Inferior parietal cortex (tissue), 1 donor: ENCODE measurements at regions not wholly inside any gene's neighbourhood (a gene's known extent, or its start where the extent isn't known, plus 50 kb on each side); places are given as distances from the start of the nearest gene placed in this dataset.

Source experiments
- DNase-seq: peaks from one replicate; pipeline ENCODE4 v3.0.0-alpha.2; 2016; ENCODE audit errors: extremely low spot score

DNA sequence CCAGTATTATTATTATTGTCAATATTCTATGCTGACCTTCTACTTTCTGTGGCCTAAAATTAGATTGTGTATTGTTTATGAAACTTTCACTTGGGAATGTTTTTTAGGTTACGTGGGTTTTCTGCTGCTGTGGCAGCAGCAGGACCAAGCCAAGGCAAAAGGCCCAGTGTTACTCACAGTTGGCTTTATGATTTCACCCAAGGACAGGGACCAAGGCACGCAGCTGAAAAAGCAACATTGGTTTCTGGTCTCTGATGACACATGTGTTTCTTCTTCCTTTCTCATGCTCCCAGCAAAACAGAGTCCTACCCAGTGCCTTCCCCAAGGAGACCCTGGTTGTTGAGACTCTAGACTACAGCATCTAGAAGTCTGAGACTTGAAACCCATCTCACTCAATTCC is 413.7 kb downstream of the SETD4 start:
- DNase-seq, result no peak

DNA sequence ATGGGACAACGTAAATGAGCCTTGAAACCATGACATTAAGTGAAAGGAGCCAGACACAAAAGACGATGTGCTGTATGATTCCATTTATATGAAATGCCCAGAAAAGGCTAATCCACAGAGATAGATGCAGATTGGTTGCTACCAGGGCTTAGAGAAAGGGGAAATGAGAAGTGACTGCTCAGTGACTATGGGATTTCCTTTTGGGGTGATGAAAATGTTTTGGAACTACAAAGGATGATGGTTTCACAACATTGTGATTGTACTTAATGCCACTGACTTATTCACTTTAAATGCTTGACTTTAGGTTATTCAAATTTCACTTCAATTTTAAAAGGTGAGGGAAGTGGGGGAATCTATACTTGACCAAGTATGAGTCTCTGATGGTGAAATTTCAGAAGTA is 414.3 kb downstream of the SETD4 start:
- DNase-seq, result no peak

DNA sequence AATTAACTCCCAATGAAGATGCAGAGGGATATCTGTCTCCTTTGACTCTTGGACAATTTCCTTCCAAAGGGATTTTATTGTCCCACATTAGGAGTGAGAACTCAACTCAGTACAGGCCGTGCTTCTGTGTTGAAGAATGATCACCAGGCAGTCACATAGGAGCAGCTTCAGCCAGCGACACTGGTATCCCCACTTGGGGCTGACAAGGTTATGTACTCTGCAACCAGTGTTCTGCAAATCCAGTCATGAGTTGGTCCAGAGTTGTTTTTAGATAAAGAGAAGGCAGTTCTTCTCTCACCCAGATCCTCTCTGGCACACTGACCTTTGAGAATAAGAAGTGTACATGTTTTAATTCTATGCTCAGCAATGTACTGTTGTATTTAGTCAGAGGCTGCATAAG is 415.8 kb downstream of the SETD4 start:
- no peak for DNase-seq

DNA sequence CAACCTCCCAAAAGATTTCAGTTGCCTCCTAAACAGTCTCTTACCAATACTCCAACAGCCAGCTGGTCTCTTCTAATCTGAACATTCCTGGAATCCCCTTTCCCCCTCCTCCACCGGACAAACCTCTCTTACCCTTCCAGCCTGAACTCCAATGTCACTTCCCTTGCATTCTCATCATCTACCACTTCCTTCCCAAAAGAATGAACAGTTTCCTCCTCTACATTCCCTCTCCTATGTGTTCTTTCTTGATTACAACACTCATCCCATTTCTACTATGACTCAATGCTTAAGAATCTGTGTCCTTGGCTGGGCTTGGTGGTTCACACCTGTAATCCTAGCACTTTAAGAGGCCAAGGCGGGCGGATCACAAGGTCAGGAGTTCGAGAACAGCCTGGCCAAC is 417.1 kb downstream of the SETD4 start:
- no peak for DNase-seq

DNA sequence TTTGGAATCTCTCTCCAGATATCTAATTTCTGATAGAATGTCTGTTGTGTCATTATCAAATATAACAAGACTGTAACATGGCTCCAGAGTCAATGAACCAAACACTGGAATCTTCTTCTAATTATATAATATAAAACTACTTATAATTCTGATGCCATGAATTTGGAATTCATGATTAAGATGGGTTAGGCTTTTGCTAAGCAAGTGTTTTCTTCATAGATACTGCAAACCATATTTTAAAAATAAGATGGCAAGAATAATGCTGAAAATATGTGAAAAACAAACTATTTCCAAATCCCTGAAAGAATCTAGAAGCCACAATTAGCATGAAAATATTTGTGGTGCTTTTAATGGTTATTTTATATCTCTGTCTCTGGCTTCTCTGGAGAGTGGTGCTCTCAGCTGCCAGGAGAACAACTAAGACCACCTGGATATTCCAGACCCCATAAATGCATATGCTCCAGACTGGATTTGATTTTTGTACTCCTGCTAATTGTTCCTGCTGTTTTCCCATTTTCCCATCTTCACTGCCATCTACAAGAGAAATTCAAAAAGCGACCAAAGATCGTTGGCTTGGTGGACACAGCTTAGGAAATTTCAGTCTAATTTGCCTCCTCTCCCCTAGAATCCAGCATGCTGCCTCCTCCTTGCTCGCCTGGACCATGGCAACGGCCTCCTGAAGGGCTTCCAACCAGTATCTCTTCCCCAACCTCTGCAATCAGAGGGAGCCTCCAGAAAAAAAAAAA is 418.9 kb downstream of the SETD4 start:
- DNase-seq, result no peak

DNA sequence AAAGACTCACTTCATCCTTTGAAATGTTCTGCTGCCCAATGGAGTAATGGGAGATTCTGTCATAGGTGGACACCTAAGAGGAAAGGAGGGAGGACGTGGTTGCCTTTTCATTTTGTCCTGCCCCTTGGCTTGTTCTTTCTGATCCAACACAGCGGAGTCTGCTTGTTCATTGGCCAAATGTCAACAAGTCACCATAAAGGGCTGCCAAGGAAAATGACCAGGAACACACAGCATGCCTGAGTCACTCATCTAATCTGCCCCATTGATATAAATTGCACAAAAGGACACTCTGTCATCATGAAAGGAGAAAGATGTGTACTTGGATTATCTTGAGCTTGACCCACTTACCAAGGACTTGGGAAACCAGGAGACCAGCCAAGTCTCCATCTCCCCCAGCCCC is 422.9 kb downstream of the SETD4 start:
- DNase-seq, result no peak

DNA sequence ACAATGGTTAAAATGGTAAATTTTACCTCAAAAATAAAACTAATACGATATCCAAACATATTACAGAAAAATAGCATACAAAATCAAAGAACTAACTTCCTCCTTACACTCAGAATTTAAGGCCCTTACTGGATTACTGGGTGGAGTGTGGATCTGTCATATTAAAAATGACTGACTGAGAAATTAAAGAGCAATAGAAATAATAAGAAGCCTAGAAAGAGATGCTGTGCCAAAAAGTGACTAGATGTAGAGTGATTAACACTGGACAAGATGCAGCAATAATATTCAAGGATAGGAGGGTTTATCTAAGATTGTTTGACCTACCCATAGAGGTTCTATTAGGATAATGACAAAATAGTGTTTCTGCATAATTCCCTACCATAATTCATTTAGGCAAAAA is 424.3 kb downstream of the SETD4 start:
- DNase-seq, result no peak

DNA sequence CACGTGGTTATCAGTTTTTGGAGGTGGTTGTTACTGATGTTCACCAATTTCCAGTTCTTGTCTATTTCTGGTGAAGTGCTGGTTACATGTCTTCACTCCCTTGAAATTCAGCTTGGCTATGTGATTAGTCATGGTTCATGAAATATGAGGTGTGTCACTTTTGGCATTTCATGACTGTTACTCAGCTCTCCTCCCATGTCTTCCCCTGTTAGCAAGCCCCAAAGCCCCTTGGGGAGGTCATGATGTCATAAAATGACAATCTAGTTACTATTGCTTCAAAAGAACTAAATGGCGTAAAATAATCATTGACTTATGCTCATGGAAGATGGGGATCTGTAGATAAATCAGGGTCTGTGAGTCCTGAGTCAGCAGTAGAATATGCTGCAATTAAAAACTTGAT is 425.1 kb downstream of the SETD4 start:
- DNase-seq, result no peak

DNA sequence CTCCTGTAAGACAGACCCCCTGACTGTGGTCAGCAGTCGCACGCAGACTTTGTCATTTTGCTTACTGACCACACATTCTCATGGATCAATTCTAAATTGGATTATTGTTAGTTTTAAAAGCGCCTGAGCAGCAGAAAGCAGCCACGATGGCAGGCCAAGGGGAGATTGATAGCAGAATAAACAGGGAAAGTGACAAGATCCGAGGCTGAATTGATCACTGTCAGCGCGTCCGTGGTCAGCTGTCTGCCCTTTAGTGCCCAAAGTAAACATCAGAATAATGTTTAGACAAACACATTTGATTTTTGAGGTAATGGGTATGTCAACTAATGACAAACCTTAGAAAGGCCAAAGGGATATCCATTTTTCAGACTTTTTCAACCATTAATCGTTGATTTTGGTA is 426.8 kb downstream of the SETD4 start:
- DNase-seq, result no peak

DNA sequence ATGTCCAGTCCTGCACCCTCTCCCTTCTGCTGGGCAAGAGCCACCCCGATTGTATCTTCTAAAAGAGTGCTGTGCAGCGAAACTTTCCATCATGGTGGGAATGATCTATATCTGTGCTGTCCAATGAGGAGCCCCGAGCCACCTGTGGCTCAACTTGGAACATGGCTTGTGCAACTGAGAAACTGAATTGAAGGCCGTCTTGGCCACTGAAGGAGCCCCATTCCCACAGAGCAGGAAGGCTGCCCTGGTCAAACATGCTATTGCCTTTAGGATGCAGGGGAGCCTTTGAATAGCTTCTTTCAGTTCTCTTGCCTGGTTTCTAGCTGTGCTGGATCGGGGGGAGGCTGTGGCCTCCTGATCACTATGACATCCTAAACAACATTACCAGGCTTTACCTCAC is 427.6 kb downstream of the SETD4 start:
- DNase-seq, result no peak

DNA sequence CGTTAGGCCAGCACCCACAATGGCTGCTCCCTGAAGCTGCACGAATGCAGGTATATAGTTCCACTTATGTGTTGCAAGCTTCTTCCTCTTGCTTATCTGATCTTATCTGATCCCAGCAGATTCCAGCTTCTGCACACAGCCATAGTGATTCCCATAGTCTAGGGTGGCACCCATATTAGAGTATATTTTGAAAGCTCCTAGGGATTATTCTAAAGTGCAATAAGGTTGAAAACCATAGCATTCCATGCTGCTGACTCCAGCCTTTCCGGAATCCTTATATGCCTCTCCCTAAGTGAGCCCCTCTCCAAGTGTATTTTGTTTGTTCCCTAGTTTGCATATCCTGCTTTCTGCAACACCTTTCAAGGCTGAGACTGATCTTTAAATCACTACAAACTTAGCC is 432.0 kb downstream of the SETD4 start:
- no peak for DNase-seq

DNA sequence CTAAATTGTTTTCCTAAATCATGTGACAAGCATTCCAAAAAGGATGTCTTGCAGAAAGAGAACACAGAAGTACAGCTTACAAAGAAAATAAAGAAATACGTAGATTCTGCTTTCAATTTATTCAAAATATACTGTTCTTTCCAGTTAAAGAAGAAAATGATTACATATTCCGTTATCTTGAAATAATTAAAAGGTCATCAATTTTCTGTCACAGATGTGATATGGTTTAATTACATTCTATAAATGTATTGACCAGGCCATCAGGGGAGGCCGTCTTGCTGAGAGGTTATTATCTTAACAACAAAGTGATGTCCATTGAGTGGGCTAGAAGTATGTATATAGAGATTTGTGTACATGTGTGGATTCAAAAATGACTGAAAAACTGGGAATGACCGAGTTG is 432.9 kb downstream of the SETD4 start:
- no peak for DNase-seq

DNA sequence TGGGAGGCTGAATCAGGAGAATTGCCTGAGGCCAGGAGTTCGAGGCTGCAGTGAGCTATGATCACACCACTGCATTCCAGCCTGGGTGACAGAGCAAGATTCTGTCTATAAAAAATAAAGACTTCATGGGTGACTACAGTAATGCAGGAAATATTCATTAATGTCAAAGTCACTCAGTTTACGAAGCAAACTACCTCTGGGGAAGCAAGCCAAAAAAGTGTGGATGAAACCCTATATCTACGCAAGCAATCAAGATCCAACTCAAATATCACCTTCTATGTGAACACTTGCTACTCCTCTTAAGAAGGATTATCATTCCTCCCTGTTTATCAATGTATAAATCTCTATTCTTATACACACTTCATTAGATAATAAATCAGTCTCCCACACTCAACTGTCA is 434.8 kb downstream of the SETD4 start:
- no peak for DNase-seq

DNA sequence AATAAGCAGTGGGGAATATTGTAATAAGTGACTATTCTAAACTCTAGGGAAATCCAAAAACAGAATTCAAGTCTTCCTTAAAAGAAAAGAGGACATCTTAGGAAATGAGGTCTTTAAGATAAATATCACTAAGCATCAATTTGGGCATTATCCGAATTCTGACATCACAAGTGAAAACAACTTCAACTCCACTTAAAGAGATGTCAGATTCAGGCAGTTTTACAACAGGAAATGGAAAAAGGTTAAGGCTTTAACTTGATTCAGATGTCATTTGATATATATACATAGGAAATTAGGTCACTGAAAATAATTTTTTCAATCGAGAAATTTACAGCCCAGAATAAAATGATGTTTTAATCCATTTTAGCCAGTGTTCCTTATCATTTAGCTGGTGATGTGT is 435.4 kb downstream of the SETD4 start:
- DNase-seq, result no peak

DNA sequence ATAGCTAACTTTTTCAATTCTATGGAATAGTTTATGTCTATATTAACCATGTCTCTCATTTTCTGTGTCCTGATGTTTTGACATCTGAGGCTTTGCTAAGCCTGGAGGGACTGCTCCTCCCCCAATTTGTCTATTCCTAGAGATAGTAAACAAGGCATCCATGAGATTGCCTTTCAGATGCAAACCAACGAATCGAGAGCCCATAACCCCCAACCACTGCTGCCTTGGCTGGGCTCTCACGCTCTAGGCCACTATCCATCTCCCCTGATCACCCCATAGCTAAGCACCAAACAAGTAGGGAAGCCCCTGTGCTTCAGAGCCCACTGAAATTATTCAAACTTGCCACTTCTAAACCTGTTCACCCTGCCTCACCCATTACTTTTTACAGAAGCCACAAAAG is 437.7 kb downstream of the SETD4 start:
- no peak for DNase-seq

DNA sequence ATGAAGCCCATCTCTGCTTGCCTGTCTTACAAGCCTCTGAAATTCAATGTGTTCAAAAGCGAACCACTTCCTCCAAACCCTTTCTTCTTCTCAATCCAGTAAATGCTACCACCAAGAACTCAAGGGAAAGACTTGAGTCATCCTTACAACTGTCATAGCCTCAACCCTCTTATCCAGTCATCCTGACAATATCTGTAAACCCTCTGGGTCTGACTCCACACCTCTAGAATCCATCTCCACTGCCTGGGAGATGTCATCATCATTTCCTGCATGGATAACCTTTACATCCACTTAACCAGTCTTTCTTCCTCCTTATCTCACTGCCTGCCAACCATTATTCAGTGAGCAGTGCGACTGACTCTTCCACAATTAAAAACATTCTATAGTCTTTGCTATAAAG is 441.1 kb downstream of the SETD4 start:
- no peak for DNase-seq

DNA sequence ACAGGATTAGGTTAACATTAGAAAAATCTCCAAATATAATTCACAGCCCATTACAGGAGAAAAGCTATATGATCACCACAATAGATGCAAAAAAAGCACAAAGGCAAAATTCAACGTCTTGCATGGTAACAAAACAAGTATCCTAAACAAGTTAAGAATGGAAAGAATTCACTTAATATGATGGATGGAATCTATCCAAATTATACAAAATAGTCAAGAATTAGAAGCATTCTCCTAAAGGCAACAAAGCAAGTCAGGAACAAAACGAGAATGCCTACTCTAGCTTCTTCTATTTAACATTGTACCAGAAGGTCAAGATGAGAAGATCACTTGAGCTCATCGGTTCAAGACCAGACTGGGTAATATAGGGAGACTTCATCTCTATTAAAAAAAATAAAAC is 442.8 kb downstream of the SETD4 start:
- no peak for DNase-seq

DNA sequence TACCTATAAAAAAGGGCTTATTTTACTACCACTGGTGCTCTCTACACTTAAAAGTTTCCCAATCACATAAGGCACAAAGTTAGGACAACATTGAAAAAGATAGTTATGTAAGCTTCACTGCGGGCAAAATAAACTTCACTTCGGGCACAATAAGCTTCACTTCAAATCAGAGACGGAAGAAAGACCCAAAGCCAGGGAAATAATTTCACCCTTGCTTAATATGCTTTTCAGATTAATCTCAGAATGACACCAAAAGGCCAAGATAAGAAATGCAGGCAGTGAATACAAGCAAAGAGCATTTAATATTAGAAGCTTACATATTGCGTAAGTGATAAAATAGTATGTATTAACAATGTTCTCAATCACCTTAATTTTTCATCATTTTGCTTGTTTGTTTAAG is 444.2 kb downstream of the SETD4 start:
- DNase-seq, result peak; percentile 29

DNA sequence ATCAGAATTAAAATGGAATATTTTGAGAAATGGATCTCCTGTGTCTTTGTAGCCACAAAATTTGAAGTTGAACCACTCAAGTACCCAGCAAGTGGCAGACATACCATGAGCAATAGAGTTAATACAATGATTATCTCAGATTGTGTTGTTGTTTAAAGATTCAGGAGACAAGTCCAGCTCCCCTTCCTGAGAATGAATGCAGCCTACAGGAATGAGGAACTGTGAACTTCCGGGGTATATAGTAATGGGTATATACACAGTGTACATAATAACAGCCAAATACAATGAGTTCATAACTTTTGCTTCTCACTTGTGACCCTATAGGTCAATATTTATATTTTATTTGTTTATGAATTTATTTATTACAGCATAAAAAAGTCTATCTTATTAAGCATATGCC is 445.0 kb downstream of the SETD4 start:
- DNase-seq, result no peak

DNA sequence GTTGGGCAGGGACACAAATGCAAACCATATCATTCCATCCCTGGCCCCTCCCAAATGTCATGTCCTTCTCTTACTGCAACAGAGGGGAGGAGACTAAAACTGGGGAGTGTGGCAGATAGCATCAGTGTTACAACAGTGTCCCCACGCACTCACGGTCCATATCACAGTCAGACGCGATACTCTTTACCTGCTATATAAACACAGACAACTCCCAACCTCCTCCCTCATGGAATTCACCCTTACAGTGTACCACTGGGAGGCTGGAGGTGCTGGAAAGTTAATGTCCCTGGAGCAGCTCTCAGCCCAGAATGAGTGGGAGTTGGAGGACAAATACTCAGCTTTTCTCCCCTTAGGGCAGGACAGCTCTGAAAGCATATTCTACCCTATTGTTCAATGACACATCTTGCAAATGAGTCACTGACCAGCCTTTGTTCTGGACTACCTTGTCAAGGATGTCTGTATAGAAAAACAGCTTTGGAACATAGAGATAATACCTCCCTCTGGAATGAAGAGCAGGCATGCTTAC is 445.9 kb downstream of the SETD4 start:
- DNase-seq, result no peak

DNA sequence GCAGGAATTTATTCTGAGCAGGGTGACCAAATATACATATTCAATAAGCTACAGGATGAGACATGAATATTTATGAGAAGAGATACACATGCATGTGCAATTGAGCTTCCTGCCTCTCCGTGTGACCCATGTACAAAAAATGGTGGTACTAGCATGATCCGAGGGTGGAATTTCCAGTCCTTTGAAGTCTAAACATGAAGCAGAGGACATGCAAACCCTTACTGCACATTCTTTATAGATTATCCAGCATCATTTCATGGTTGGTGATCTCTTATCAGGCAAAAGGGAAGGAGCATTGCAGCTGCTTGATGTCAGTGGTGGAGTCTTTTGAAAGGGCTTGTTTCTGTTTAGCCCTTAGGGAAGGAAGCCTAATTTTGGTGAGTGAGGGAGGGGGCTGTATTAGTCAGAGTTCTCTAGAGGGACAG is 448.6 kb downstream of the SETD4 start:
- no peak for DNase-seq

DNA sequence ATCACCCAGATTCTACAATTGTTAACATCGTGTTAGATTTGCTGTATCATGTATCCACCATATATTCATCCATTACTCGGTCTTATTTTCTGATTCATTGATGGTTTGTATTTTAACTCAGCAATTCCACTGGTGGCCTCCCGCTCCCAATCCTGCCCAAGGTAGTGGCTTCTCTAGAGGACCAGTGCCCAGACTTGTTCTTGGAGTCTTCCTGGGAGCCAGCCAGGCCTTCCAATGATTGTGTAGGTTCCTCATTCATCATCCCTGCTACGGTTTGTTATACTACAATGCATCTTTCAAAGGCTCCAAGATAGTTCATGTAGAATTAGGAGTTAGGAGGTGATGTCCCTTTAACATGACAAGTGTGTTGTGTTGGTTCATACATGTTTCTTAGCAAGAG is 451.1 kb downstream of the SETD4 start:
- no peak for DNase-seq

DNA sequence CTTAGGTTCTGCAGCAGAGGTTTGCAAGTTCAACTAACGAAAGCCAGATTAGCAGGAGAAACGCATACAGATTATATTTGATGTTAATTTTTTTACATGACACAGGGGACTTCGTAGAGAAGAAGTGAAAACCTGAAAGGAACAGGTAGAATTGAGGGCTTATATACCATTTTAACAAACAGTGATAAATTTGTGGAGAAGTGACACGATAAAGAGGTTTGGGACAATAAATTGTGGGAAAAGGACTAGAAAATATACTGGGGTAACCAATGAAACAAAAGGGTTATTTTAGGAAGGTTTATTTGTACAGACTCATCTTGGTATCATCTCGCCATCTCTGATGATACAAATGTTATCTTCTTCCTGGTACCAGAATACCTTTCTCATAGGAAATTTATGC is 452.9 kb downstream of the SETD4 start:
- no peak for DNase-seq

DNA sequence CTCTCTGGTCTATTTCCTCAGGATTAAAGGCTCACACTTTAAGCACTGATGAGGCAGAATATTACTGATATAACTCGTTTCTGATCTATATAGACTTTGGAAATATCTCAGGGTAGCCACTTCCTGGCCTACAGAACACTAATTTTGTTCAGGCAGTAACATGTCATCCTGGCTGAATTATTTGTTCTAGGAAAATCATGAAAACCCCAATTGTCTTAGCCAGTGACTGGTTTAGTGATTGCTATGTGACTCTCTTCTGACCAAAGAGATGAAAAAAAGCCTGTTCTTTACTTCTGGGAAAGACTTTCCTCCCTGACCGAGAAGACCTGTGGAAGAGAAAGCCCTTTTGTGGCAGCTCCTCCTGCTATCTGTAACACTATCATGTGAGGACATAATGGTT is 453.7 kb downstream of the SETD4 start:
- DNase-seq, result no peak
